ENCODE measurements at regions not wholly inside any gene's neighbourhood (a gene's known extent, or its start where the extent isn't known, plus 50 kb on each side); places are given as distances from the start of the nearest gene placed in this dataset.

- no peak for DNase-seq
Measured at GRCh38 chr19:29293292-29293691, 80.3 kb upstream of the UQCRFS1 start.

DNA sequence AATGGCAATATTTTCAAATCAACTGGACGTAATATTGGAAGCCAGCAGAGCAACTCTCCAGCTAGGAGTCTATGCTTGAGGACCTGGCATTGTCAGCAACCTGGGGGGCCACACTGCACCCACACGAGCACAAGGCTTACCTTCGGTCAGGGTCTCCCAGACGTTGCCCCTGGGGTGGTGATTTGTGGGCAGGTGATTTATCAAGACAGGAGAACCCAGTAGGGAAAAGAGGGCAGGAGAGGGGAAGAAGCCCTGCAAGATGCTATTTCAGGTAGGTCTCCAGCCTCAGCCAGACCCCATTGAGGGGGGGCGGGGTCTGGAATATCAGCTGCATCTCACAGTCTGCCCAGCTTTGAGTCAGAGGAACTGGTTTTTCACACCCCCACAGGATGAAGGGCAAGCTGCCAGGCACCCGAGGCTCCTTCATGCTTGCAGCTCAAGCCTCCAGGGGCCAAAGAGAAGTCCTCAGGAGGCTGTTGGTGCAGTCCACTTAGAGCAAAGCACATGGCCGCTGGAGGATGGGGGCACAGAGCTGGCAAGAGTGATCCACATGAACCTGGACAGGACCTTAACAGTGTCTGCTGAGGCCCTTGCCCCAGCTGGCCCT lies 80.9 kb upstream of the UQCRFS1 start:
- DNase-seq = no peak

- DNase-seq = no peak
Measured at GRCh38 chr19:29294343-29294811, 81.4 kb upstream of the UQCRFS1 start.

- no peak for DNase-seq
Measured at GRCh38 chr19:29295285-29295684, 82.3 kb upstream of the UQCRFS1 start.

GRCh38 chr19:29297381-29297780 lies 84.4 kb upstream of the UQCRFS1 start:
- DNase-seq = no peak

DNA sequence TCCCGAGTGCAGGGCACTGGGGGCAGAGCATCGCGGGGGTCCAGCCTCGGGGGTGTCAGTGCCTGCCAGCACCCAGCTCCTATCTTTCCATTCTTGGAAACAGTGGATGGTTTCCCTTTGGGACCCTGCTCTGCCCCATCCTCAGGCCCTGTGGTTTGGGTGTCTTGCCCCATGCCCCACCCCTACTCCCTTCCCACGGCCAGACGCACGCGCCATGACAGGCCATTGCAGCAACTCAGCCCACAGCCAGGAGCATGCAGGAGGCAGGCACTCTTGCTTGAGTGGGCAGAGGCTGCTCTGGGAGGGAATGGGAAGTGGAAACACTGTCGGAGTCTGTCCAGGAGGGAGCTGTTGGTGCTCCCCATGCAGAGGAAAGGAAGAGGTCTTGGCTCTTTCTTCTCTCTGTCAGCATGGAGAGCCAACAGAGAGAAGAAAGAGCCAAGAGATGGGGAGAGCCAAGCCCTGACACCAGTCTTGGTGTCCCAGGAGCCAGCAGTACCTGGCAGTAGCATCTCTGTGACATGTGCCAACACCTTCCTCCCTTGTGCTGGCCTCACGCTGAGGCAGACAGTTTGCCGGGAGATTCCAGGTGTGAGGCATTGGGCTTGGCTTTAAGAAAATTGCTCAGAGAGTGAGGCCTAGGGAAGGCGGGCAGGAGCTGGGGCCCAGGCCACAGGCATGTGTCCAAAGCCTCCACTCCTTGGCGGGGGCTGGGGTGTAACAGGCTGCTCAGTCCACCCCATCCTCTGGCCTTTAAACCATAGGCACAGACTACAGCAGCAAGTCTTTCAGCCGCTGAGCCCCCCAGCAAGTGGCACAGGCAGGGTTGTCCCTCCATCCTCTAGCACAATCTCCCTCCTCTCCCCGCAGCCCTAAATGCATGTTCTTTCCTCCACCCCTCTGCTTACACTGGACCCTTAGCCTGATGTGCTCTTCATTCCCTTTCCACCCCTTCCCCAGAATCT lies 86.7 kb upstream of the UQCRFS1 start:
- DNase-seq = no peak

DNA sequence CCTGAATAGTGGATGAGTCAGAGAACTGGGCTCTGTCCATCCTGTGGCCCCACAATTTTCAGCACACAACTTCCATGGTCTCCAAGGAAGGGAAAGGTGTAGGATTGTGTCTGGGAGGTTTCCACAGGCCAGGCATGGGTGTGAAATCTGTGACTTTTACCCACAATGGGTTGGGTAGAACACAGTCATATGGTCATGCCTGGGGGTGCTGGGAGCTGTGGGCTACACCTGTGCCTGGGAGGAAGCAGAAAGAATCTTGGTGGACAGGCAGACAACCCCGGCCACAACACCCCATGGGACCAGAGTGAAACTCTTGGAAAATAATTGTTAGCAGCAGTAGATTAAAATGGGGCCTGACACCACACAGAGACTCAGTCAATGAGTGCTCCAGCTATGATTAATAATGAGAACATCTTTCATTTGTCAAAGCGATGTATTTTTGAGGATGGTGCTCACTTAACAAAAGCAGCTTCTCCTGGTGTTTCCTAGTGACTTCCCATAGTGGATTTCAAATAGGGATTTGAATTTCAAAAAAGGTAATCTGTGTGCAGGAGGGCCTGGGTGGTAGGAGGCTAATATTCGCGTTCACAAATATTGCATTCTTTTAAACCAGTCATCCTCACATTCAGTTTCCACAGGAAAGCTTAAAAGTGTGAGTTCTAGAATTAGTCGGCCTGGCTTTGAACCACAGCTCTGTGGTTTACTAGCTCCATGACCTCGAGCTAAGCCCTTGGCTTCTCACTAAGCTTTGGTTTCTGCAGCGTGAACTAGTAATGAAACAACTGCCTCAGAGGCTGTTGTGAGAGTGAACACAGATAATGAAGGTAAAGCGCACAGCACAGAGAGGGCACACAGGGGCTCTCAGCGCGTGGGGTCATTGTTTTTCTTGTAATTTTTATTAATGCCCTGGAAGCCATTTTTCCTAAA lies 89.3 kb upstream of the UQCRFS1 start:
- no peak for DNase-seq

- DNase-seq = no peak
Measured at GRCh38 chr19:29303069-29303718, 90.2 kb upstream of the UQCRFS1 start.

DNA sequence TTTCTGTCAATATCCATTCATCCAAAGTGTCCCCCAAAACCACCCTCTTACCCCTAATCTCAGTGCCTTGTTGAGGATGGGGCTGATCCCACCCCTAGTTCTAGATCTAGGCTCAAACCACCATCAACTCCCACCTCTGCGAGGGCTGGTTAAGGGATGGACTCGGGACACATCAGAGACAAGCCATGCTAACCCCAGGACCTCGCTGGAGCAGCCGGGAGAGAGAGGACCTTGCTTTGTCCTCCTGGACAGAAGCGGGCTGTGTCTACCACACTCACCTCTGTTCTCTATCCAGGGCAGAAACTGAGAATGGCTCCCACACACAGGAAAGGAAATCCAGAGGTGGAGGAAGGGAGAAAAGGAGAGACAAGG lies 90.8 kb upstream of the UQCRFS1 start:
- DNase-seq = no peak

GRCh38 chr19:29305268-29305667 lies 92.3 kb upstream of the UQCRFS1 start:
- no peak for DNase-seq

- no peak for DNase-seq
Measured at GRCh38 chr19:29308977-29309590, 96.1 kb upstream of the UQCRFS1 start.

GRCh38 chr19:29309637-29310036 lies 96.7 kb upstream of the UQCRFS1 start:
- no peak for DNase-seq

GRCh38 chr19:29311191-29311790 lies 98.3 kb upstream of the UQCRFS1 start:
- peak; percentile 93 for DNase-seq

DNA sequence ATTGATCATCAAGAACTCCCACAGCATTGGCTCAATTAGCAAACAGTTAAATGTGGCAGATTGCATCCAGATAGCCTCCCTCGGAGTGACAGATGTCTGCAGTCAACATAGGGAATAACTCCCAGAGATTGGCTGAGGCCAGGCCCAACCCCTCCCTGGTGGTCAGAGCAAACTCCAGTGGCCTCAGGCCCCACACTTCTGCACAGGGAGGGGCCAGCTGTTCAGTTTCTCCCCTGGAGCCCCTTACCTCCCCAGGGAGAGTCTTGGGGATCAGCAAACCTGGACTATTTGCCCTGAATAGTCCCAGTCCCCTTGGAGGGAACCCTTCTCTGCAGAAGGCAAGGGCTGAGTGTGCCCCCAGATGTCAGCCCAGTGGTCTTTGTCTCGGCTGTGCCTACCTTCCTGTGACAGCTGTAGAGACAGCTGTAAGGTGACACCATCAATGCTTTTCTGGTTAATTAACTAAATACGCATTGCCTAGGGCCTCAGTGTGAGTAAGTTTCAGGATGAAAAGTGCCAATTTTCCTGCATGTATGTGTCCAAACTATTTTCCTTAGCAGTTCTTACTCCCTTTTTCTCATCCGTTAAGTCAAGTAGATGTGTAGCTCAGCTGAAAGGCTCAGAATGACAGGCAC lies 102.7 kb upstream of the UQCRFS1 start:
- DNase-seq = peak; percentile 94

GRCh38 chr19:29318581-29318980 lies 105.6 kb upstream of the UQCRFS1 start:
- DNase-seq = no peak

DNA sequence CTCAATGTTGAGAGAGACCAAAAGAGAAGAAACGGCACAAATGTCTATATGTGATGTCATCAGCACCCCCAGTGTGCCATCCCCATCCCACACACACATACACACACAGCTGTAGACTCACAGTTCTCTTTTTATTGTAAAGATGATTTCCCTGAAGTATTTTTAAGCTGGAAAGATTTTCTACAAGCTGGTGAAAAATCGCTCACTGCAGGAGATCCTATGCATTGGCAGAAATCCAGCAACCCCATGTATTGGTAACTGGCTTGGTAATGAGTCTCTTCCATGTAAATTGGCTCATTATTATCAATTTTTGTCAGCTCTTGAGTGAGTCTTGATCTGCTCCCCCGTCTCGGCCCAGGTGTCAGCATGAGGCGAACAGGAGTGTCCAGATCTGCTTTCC lies 107.1 kb upstream of the UQCRFS1 start:
- DNase-seq = peak; percentile 22

- DNase-seq = no peak
Measured at GRCh38 chr19:29320618-29321017, 107.7 kb upstream of the UQCRFS1 start.

- DNase-seq = no peak
Measured at GRCh38 chr19:29321116-29321515, 108.2 kb upstream of the UQCRFS1 start.

GRCh38 chr19:29323021-29323430 lies 110.1 kb upstream of the UQCRFS1 start:
- DNase-seq = no peak

- no peak for DNase-seq
Measured at GRCh38 chr19:29323440-29324290, 110.7 kb upstream of the UQCRFS1 start.
